HG03097 (cell line): ENCODE measurements at regions not wholly inside any gene's neighbourhood (a gene's known extent, or its start where the extent isn't known, plus 50 kb on each side); places are given as distances from the start of the nearest gene placed in this dataset.
A peak's percentile ranks its signal among the peaks of the same experiment; 100 is the strongest.

Experiments used
- ATAC-seq: cut with Tn5 transposase; IDR thresholded peaks from one replicate; pipeline ENCODE4 v1.9.1; 2021; ENCODE audit not compliant: unreplicated experiment, low FRiP score

DNA sequence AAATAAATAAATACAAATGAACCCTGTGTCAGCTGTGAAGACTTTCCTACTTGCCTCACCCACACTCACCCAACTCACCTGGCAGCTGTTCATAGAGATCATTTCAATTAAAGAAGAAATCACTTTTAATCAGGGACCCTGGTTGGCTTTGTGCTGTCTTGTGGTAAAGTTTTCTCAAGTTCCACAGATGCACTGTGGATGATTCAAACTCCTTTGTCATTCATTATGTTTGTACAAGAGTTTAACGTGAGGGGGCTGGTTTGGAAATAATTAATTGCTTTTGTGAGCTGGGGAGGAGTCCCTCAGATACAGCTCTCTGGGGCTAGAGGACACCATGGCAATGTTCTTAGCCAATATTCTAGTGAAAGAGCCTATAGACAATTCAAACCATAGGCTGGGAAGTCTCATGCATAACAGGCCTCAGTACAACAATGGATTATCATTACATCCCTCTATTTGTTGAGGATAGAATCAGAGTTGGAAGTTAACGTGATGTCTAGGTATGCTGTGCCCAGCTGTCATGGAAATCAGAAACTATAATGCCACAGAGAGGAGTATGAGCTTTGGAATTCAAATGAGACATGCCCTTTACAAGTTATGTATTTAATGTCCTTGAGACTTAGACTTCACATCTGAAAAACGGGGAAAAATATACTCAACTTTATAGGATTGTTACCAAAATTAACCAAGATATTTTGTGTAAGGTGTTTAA is 698.5 kb downstream of the KCNA4 start:
- ATAC-seq, result no peak

DNA sequence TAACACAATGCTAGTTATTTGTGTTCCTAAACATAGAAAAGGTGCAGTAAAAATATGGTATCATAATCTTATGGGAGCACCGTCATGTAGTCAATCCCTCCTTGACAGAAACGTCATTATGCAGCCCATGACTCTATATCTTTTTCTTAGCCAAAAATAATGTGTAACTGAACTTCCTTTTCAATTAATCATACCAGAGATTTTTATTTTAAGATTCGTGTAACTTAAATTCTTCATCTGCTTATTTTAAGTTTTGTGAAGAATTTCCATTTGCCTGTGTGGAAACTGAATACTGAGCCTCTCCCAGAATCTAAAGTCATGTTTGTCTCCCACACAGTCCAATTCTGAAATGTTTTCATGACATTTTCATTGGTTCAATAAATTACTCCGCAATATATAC is 699.1 kb downstream of the KCNA4 start:
- ATAC-seq, result no peak

DNA sequence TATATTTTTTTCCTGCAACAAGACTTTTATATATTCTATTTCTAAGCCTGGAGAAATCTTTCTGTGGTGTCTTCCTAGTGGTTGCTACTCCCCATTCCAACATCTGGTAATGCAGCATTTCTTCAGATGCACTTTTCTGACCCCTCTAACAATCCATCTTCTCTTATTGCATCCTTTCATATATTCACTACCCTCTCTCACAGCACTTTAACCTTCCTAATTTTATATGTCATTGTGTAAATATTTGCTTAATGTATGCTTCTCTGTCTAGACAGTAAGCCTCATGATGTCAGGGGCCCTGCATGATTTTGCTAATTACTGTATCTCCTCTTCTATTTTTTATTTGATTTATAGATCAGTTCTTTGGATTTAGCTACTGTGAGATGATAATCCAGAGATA is 701.6 kb downstream of the KCNA4 start:
- ATAC-seq, result no peak

DNA sequence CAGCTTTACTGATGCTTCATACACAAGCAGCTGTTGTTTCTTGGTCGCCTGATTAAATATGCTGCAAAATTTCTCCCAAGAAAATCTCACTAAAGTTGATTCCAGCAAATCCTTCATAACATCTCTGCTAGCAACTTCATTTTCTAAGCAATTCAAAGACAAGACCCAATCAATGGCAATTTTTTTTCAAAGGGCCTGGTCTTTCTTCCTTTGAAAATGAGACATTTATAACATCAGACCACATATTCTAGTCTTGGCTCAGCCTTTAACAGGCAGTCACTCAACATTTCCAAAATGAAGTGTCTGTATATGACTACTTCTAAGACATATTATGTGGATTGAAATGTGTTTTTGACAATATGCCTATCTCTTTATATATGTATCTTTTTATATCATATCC is 702.6 kb downstream of the KCNA4 start:
- ATAC-seq, result no peak

DNA sequence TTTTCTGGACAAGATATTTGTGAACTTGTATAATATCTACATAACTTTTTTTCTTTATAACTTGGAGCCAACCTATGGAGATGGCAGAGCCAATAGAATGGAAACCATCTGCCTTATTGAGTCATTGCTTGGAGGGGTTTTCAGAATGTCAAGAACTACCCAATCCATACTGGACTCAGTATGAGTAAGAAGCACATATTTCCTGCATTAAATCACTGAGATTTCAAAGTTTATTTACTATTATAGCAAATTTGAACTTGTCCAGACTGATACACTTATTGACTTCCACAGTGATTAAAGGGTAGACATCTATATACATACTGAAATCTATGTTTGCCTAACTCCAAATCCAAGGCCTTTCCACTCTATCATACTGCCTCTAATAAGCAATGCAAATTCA is 704.0 kb downstream of the KCNA4 start:
- ATAC-seq, result no peak

DNA sequence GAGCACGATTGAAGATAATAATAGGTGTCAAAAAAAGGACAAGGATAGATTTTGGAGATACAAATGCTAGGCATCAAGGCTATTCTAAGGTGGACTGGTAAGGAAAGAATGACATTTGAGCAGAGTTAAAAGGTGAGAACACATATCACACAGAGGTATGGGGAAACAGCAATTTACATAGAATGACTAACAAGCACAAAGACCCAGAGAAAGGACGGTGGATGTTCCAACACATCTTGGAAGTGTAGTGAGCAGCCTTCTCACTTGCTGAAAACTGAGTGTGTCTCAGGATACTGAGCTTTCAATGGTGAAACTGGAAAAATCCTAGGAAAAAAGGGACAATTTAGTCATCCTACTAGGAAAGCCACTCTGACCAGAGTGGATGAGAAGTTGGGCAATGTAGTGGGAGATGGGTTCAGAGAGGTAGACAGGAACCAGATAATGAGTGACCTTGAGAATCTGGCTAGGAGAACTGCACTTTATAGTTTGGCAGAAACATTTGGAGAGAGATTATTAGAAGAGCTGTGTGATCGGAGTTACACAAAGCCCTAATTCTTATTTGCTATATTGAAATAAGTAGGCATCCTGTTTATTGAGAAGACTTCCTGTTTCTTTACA is 706.0 kb downstream of the KCNA4 start:
- no peak for ATAC-seq

DNA sequence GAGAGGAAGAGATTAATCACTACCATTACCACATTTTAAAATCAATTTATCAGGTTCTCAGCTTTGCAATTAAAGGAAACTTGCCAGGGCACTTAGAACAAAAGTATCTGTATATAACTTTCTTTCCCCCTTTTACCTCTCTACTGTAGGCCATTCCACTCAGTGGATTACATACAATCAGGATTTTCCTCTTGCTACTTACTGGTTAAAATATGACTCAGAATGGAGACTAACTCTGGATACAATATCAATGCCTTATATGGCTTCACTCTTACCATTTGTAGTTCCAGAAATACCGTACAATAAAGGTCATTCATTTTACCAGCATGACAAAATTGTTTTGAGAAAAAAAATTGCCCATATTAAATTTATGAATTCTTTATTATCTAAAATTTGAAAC is 706.8 kb downstream of the KCNA4 start:
- no peak for ATAC-seq

DNA sequence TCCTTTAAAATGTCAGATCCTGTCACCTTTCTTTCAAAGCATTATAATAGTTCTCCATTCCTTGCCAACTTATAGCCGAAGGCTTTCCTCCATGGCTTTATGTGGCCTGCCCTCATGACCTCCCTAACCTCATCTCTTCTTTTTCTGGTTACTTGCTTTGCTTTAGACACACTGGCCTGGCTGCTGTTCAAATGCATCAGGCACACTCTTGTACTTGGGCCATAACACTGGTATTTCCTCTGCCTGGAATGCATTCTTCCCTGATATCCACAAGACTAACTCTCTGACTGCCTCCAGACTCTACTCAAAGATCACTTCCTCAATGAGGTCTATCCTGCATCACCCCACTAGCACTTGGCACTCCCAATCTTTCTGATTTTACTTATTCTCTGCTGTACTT is 710.3 kb downstream of the KCNA4 start:
- ATAC-seq, result no peak

DNA sequence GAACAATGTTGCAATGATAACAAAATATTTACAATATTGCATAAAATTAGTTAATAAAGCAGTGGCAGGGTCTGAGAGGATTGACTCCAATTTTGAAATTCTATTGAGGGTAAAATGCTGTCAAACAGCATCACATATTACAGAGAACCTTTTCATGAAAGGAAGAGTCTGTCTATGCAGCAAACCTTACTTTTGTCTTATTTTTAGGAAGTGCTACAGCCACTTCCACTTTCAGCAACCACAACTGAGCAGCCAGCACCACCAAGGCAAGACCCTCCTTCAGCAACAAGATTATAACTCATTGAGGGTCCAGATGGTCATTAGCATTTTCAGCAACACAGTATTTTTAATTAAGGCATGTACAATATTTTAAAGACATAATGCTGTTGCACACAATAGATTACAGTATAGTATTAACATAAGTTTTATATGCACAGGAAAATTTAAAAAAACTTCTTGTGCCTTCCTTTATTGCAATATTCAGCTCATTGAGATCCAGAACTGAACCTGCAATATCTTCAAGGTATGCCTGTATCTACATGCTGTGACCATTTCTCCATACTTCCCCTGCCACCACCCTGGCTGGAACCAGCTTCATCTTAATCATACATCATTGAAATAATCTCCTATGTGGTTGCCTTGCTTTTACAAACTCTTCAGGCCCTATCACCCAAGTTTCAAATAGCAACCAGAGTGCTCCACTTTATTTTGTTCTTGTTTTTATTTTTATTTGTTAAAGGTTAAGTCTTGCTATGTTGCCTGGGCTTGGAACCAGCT is 711.2 kb downstream of the KCNA4 start:
- ATAC-seq, result no peak

DNA sequence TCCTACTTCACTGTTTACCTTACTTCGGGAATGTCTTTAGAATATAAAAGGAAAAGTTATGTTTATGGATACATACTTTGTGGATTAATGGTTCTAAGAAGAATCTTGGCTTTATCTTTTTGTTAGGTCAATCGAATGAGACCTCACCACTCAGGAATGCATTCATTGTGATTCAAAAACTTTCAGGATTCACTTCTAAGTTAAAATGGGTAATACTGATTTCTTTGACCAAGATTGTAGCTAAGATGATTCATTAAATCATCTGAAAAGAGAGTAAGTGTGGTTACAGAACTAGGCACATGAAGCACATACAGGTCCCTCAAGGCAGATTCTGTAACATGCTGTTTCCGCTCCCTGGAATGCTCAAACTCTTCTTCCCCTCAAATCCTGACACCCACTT is 716.4 kb downstream of the KCNA4 start:
- no peak for ATAC-seq

DNA sequence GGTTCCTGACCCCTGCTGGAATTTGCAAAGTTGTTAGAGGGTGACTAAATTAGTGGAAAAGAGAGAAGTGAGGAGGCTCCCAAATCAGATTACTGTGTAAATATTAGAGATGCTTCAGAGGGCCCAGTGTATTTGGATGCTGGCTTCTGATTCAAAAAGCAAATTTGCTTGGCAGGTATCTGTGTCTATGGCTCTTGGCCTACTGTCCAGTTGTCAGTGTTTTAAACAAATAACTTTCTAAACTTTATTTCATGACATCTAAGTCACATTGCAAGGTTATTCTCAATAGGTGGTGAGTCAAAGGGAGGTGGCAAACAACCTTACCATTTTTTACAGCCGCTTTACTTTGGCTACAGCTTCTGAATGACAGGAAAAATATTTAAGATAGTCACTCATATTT is 720.1 kb downstream of the KCNA4 start:
- ATAC-seq, result no peak

DNA sequence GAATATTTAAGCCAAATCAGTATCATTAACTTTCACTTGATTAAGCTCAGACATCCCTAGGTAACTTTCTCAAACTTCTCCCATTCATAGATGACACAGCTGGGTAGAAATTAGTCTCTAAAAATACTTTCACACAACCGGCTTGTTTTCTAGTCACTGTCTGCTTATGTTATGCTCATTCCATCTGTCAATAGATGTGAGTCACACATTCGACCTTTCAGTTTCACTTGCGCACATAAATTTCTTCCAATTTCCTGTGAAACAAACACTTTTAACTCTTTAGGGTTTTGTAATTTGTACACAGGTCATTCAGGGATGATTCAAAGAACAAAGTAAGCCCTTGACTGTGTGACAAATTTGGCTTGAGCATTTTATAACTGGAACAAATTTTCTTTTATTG is 723.0 kb downstream of the KCNA4 start:
- ATAC-seq, result peak; percentile 96

DNA sequence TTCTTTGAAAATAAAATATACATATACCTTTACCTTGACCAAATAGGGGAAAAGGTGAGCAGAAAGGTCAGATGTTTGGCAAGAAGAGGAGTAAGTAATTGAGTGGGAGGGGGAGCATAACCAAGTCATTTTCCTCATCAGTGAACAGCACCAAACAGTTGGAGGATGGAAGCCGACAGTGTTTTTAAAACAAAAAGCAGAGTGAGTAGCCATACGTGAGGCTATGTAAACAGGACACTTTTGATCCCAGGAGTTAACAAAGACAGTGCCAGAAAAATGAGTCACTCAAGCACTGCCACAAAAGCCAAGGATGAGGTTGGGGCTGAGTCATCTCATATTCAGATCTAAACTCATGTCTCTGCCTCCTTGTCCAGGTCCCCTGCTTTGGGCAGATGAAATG is 734.7 kb downstream of the KCNA4 start:
- ATAC-seq, result no peak

DNA sequence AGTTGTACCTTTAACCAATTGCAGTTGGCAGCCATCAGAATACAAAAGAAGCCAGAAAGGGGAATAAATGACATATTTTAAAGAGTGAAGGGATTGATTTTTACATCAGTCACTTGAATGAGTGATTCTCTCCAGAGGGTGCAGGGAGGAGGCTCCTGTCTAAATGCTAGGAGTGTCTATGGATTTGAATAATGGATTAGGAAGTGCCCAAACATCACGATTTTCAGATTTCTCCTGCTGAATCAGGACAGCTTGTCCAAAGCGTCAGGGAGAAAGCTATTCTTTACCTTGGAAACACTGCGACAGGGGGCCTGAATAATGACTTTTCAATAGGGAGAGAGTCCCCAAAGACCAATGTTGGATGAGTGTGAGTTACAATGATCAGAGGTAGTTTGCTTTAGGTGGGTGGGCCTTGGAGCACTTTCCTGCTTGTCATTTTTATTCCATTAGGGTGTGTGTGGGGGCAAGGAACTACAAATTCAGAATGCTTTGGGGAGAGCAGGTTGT is 735.5 kb downstream of the KCNA4 start:
- ATAC-seq, result no peak

DNA sequence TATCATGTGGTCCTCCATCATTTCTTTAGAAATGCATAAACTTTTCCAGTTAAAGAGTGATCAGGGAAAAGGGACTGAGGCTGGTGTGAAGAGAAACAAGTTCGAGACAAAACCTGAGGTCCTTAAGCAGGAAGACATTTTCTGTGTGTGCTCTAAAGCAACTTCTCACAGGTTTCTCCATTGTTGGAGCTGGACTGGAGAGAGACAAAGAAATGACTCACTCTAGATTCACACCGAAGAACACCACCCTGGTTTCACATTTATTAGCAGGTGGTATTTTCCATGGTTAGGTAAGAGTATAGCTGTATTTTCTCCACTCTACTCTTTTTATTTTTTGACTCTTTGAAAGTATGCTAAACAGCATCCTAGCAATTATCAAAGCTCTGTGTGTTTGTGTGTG is 736.4 kb downstream of the KCNA4 start:
- ATAC-seq, result no peak

DNA sequence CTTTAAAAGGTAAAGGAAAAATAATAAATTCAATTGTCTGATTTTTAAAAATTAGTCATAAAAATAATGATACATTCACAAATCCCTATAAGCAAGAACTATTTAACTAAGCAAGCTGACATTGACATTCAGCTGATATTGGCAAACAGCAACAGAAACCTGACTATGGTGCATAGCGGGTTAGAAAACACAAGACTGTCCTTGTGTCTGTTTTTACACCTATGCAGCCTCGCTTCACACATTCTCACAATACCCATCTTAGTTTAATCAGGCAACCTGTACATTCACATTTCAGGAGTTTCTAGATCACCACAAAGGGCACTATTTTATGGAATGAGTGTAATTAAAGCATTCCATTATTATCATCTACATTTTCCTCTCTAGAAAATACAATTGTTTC is 737.1 kb downstream of the KCNA4 start:
- ATAC-seq, result no peak

DNA sequence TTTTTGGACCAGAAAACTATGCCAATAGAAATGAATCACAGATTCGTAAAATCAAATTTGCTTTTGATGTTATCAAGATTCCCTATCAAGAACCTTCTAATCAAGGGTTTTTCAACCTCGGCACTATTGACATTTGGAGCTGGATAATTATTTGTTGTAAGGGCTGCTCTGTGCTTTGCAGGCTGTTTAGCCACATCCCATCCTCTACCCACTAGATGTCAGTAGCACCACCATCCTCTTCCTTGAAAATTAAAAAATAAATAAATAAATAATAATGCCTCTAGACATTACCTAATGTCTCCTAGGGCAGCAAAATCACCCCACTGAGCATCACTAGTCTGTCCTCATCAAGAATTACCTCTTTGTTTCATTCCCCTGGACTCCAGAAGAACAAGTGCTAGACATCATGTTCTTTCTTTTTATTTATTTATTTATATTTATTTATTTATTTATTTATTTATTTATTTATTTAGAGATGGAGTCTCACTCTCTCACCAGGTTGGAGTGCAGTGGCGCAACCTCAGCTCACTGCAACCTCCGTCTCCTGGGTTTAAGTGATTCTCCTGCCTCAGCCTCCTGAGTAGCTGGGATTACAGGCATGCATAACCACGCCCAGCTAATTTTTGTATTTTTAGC is 744.7 kb downstream of the KCNA4 start:
- no peak for ATAC-seq

DNA sequence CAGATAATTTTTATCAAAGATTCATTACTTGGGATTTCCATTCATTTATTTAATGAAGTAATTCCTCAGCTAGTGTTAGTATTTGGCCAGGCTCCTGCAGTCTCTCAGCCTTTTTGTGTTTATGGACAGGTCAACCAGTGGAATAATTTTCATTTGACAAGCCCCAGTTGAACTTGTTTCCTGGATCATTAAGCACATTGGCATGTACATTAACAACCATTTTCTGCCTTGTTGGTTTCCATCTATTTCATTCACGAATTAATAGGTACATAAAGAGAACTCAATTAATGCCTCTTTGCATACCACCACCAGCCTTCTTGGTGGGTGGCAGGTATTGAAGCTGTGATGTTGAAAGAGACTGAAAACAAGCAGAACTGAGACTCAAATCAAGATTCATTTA is 745.2 kb downstream of the KCNA4 start:
- no peak for ATAC-seq

DNA sequence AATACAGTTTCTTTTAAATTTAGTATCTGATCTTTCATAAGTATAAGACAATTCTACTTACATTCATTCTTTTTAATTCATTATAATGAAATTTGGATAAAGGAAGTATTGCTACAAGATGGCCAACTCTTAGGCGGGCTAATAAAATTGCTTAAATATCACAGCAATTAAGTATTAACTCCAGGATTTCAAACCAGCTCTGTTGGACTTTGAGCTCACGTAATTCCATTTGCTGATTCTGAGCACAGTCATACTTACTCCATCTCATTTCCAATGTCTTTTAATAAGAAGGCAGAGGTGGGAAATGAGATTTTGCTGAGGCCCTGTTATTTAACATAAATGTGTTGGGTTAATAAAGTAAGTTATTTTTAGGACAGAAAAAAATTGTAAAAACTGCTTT is 748.1 kb downstream of the KCNA4 start:
- ATAC-seq, result no peak

DNA sequence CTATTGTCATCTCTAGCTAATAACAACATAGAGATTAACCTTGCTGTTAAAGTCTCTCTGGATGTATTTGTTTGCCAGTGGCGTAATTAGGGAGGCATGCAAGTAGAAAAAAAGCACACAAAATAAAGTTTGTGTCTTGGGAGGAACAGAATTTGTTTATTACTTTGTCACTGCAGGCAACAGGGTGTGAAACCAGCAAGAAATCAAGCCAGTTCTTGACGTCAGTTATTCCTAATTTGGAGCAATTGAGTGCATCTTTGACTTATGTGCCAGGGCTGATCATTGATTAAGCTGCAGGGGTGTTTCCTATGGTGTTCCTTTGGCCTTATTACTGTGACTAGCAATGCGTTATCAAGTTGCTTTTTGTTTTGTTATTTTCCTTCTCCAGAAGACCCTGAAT is 751.0 kb downstream of the KCNA4 start:
- no peak for ATAC-seq

DNA sequence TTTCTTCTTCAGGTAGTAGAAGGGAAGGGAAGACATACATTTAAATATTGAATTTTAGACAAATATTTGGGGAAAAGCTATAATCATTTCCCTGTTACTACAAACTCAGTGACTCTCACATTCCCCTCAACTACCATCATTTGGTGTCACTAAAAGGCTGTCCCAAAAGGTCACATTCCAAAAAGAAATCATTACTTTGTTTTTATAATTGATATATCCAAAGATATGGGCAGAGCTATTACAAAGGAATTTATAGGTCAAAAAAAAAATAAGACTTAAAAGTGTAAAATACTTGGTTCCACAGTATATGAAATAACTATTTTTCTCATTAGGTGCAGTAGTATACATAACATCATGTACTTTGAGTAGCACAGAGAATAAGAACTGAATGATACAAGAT is 751.4 kb downstream of the KCNA4 start:
- no peak for ATAC-seq
